Neural crest cell (in vitro differentiated cells): ENCODE measurements at regions not wholly inside any gene's neighbourhood (a gene's known extent, or its start where the extent isn't known, plus 50 kb on each side); places are given as distances from the start of the nearest gene placed in this dataset.

ENCODE experiments used
- DNase-seq: peaks from one replicate; pipeline ENCODE4 v3.0.0; 2021; ENCODE audit warnings: low read depth, mixed read lengths, low spot score
- H3K27ac Mint-ChIP-seq: one replicate; pipeline ENCODE4 v1.8.0; 2021; ENCODE audit warnings: mild to moderate bottlenecking, mixed read lengths; ENCODE audit not compliant: unreplicated experiment
- H3K27me3 Mint-ChIP-seq: 2 replicates; pipeline ENCODE4 v1.8.0; 2021; ENCODE audit warnings: low read depth, mild to moderate bottlenecking, mixed read lengths
- H3K36me3 Mint-ChIP-seq: 2 replicates; pipeline ENCODE4 v1.8.0; 2021; ENCODE audit warnings: low read depth, mild to moderate bottlenecking, mixed read lengths
- H3K4me1 Mint-ChIP-seq: 2 replicates; pipeline ENCODE4 v1.8.0; 2021; ENCODE audit warnings: mixed read lengths
- H3K4me3 Mint-ChIP-seq: one replicate; pipeline ENCODE4 v1.8.0; 2021; ENCODE audit warnings: mild to moderate bottlenecking, mixed read lengths
- H3K9me3 Mint-ChIP-seq: 2 replicates; pipeline ENCODE4 v1.8.0; 2021; ENCODE audit warnings: mixed read lengths
- CTCF ChIP-seq: fragments of 200-600 bp; sonication (generic); conservative IDR thresholded peaks from 2 replicates; pipeline ENCODE4 v1.5.0; 2021; ENCODE audit warnings: antibody characterized with exemption, mild to moderate bottlenecking

GRCh38 chr10:58918887-58919286 lies 257.6 kb upstream of the PHYHIPL start:
- H3K4me3 Mint-ChIP-seq: no peak overlapping the region
- H3K4me1 Mint-ChIP-seq: peaks cover 29% of the 10 kb centered on the region
- H3K36me3 Mint-ChIP-seq: no peaks in the 10 kb centered on the region

GRCh38 chr10:58919927-58920654 lies 256.4 kb upstream of the PHYHIPL start:
- H3K4me3 Mint-ChIP-seq: no peak overlapping the region
- no peak for DNase-seq
- TF ChIP-seq CTCF: no peak
- peaks cover 1% of the 10 kb centered on the region for H3K9me3 Mint-ChIP-seq
- H3K4me1 Mint-ChIP-seq: peaks cover 25% of the 10 kb centered on the region
- H3K27me3 Mint-ChIP-seq: no peaks in the 10 kb centered on the region
- H3K27ac Mint-ChIP-seq: no peak overlapping the region
- no peaks in the 10 kb centered on the region for H3K36me3 Mint-ChIP-seq

More at GRCh38 chr10:58918887-58919286, 257.6 kb upstream of the PHYHIPL start:
- H3K27me3 Mint-ChIP-seq: peaks cover 2% of the 10 kb centered on the region
- DNase-seq: no peak
- no peaks in the 10 kb centered on the region for H3K9me3 Mint-ChIP-seq
- TF ChIP-seq CTCF: no peak
- no peak overlapping the region for H3K27ac Mint-ChIP-seq

- H3K36me3 Mint-ChIP-seq: no peaks in the 10 kb centered on the region
- no peaks in the 10 kb centered on the region for H3K27me3 Mint-ChIP-seq
- no peak overlapping the region for H3K27ac Mint-ChIP-seq
- TF ChIP-seq CTCF: no peak
- peaks cover 25% of the 10 kb centered on the region for H3K4me1 Mint-ChIP-seq
- no peak overlapping the region for H3K4me3 Mint-ChIP-seq
- H3K9me3 Mint-ChIP-seq: peaks cover 5% of the 10 kb centered on the region
- DNase-seq: no peak
These were observed 255.8 kb upstream of the PHYHIPL start for GRCh38 chr10:58920655-58921003.

GRCh38 chr10:58921421-58921855 lies 255.0 kb upstream of the PHYHIPL start:
- Mint-ChIP-seq H3K4me3 (no peak overlapping the region), H3K4me1 (peaks cover 25% of the 10 kb centered on the region), H3K27ac (peak overlapping the region; percentile 57), H3K36me3 (no peaks in the 10 kb centered on the region), H3K9me3 (peaks cover 5% of the 10 kb centered on the region), H3K27me3 (no peaks in the 10 kb centered on the region)
- no peak for TF ChIP-seq CTCF
- DNase-seq: no peak

- no peak overlapping the region for H3K4me3 Mint-ChIP-seq
- no peak for DNase-seq
- H3K27ac Mint-ChIP-seq: no peak overlapping the region
- no peak for TF ChIP-seq CTCF
- H3K27me3 Mint-ChIP-seq: no peaks in the 10 kb centered on the region
- H3K4me1 Mint-ChIP-seq: peaks cover 18% of the 10 kb centered on the region
- H3K36me3 Mint-ChIP-seq: no peaks in the 10 kb centered on the region
- peaks cover 5% of the 10 kb centered on the region for H3K9me3 Mint-ChIP-seq
These were observed 251.1 kb upstream of the PHYHIPL start for GRCh38 chr10:58925381-58925780.
